ENCODE measurements at regions not wholly inside any gene's neighbourhood (a gene's known extent, or its start where the extent isn't known, plus 50 kb on each side); places are given as distances from the start of the nearest gene placed in this dataset.

DNA sequence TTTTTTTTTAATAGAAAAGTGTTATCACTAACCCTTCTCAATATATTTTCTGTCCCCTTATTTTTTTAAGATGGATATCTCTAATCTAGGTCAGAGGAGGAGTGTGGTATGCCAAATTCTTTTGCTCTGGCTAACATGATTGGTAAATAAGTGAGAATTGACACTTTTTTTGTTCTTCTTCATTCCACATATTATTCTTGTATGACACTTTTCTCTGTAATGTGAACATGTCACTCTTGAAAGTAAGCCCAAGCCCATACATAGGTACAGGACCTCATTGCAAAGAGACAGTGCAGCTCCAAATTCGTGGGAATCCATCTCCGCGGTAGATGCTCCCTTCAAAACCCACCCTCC is 142.5 kb upstream of the TCF21 start:
- TF ChIP-seq RAD21 (conservative IDR thresholded peaks at IDR 0.05) (no peak), POLR2AphosphoS5 (IDR thresholded peaks at IDR 0.05) (no peak), MXI1 (conservative IDR thresholded peaks at IDR 0.05; ENCODE audit: poor library complexity, severe bottlenecking) (no peak), TAF1 (IDR thresholded peaks at IDR 0.05; ENCODE audit: low read depth) (no peak)
- TF ChIP-seq, protein P1, sequence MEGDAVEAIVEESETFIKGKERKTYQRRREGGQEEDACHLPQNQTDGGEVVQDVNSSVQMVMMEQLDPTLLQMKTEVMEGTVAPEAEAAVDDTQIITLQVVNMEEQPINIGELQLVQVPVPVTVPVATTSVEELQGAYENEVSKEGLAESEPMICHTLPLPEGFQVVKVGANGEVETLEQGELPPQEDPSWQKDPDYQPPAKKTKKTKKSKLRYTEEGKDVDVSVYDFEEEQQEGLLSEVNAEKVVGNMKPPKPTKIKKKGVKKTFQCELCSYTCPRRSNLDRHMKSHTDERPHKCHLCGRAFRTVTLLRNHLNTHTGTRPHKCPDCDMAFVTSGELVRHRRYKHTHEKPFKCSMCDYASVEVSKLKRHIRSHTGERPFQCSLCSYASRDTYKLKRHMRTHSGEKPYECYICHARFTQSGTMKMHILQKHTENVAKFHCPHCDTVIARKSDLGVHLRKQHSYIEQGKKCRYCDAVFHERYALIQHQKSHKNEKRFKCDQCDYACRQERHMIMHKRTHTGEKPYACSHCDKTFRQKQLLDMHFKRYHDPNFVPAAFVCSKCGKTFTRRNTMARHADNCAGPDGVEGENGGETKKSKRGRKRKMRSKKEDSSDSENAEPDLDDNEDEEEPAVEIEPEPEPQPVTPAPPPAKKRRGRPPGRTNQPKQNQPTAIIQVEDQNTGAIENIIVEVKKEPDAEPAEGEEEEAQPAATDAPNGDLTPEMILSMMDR (IDR thresholded peaks at IDR 0.05; ENCODE audit: poor library complexity, severe bottlenecking) = no peak
- TF ChIP-seq, protein P2, sequence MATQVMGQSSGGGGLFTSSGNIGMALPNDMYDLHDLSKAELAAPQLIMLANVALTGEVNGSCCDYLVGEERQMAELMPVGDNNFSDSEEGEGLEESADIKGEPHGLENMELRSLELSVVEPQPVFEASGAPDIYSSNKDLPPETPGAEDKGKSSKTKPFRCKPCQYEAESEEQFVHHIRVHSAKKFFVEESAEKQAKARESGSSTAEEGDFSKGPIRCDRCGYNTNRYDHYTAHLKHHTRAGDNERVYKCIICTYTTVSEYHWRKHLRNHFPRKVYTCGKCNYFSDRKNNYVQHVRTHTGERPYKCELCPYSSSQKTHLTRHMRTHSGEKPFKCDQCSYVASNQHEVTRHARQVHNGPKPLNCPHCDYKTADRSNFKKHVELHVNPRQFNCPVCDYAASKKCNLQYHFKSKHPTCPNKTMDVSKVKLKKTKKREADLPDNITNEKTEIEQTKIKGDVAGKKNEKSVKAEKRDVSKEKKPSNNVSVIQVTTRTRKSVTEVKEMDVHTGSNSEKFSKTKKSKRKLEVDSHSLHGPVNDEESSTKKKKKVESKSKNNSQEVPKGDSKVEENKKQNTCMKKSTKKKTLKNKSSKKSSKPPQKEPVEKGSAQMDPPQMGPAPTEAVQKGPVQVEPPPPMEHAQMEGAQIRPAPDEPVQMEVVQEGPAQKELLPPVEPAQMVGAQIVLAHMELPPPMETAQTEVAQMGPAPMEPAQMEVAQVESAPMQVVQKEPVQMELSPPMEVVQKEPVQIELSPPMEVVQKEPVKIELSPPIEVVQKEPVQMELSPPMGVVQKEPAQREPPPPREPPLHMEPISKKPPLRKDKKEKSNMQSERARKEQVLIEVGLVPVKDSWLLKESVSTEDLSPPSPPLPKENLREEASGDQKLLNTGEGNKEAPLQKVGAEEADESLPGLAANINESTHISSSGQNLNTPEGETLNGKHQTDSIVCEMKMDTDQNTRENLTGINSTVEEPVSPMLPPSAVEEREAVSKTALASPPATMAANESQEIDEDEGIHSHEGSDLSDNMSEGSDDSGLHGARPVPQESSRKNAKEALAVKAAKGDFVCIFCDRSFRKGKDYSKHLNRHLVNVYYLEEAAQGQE (IDR thresholded peaks at IDR 0.05; ENCODE audit: borderline replicate concordance) = no peak

All from neural cell (in vitro differentiated cells).